SHP77 (cell line): ENCODE measurements at regions not wholly inside any gene's neighbourhood (a gene's known extent, or its start where the extent isn't known, plus 50 kb on each side); places are given as distances from the start of the nearest gene placed in this dataset.
"Not testable (repeated sequence)": the region's sequence is repeated elsewhere in the genome, so short reads cannot be mapped to it uniquely, and the experiment has no call there.

Source experiments
- DNase-seq, 2 experiments: peaks; one replicate each; lab custom pipeline; 2025; lab: John Stamatoyannopoulos, UW

DNA sequence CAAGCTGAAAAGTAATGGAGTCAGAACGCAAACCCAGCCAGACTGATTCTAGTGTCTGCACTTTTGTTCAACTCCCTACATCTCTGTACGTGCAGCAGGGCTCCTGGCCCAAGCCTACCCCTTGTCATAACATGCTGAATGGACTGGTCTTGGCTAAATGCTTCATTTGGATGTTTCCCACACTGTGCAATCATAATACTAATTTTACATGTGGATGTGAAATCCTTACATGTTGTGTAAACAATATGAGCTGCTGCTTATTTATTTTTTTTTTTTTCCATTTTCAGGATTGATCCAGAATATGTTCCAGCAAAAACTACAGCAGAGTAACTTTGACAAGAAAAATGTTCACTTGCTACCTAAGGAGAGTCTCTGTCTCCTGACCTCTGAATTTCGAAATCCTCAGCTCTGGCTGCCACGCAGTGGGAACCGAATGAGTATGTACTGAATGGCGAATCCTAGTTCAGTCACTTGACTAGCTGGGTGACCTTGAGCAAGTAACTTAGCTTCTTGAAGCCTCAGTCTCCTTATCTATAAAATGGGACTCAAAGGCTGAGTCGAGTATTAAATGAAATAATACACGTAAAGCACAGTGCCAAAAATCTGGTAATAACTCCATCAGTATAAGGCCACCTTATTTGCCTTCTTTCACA lies 133.4 kb downstream of the EHF start:
- DNase-seq = no peak

DNA sequence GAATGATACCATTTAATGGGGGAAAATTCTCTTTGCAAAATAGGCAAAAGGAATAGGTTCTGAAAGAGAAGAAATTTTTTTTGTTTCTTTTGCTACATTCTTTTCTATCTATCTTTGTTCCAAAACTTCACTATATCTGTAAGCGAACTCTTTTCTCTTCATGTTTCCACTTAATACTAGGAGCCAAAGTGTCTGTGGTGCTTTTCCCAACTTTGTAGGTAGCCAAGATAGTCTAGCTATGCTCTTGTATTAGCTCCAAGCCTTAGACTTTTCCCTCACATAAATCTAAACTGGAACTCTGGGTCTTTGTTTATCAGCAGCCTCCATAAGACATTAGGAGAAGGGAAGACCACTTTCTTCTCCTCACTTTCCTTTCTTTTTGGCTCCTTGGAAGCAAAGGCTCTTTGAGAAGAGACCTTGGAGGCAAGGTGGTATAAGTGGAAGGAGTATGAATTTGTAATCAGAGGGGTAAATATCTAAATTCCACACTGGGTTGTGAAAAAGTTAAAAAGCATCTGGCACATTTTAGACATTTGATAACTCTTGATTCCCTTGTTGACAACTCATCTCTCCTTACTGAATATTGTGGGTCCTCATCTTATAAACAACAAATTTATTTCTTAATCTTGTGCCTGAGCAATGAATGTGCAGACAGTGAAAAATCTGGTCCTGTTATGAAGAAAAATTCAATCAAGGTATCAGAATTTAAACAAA lies 130.0 kb downstream of the EHF start:
- no peak for DNase-seq

DNA sequence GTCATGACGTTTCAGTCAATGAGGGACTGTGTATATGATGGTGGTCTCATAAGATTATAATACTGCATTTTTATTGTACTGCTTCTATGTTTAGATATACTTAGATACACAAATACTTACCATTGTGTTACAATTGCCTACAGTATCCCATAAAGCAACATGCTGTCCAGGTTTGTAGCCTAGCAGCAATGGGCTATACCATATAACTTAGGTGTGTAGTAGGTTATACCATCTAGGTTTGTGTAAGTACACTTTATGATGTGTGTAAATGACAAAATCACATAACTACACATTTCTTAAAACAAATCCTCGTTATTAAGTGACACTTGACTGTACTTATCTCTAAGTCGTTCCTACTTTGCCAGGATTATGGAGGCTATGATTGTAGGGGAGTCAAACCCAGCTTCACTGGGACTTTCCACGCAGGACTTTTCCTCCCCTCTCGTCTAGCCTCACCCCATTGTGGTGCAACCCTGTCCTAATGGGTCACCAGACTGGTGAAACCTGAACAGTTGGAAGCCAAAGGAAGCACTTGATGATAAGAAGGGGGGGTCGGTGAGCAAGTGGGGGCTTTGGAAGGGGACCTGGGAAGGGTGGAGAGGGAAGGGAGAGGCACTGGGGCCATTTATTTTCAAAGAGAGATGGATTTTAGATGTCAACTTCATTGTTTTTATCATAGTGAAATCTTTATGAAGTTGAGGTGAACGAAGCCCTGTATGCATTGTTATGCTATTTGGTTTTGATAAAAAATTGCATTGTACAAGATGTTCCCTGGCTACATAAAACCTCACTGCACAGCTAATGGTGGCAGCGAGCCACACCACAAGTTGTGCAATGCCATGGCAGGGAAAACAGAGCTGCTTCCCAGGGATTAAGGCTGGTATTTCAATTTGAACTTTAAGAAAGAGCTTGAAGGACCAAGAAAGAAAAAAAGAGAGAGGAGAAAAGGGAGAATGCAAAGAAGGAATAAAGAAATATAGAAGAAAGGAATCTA lies 129.1 kb downstream of the EHF start:
- DNase-seq = no peak

DNA sequence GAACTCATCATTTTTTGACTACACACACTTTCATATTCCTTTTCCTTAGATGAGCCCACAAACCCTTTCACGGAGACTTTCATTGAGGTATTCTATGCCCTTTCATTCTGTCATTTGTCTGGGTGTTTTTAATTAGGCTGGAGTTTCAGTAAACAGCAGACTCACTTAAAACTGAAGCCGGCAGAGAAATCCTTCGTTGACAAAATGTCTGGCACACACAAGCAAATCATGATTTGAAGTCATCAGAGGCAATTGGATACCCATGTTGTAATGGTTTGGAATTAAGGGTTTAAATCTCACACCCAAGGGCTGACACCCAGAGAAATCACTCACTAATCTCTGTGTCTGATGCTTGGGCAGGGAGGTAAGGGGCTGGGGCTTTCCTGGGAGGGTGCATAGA lies 127.1 kb downstream of the EHF start:
- DNase-seq = no peak

DNA sequence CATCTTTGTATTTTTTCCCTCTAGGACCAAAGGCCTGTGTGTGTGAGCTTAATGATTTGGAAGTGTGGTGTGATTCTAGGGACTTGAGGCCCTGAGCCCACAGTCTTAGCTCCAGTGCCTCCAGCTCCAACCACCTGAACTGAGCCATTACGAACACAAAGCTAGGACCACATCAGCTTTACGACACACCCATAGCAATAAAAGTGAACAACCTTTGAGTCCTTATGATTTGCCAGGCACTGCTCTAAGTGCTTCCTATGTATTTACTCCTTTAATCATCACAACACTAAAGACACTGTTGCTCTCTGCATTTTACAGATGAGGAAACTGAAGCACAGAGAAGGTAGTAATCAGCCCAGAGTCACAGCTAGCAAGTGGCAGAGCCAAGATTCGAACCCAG lies 126.4 kb downstream of the EHF start:
- DNase-seq = no peak

DNA sequence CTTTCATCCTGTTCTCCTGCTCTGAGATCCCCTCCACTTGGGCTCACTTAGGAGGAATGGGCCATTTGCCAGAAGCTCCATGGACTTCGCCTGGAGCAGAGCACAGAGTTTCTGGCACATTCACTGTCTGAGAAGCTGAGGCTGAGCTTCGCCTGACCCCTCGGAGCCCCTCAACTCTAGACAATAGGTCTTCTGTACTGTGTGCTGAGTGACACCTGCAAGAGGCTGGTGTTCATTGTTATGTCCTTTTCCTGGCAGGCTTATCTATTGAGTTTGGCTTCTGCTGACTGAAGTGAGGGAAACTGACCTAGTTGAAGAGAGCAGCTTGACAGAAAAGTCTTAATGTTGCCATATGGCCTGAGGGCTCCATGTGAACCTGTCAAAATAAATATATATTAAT lies 124.3 kb downstream of the EHF start:
- DNase-seq = no peak

DNA sequence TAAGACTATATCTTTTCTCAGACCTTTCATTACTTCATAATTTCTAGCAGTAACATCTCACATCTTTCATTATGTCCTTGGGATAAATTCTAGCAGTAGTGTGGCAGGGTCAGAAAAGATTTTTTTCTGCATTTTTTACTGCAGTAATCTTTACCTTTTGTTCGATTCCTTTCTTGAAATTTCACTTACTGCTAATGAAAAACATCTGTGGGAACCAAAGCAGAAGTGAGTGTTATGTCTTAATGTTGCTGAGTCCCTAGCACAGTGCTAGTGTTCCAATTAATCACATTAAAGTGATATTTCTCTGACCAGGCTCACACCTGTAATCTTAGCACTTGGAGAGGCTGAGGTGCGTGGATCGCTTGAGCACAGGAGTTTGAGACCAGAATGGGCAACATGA lies 123.6 kb downstream of the EHF start:
- DNase-seq = no peak

DNA sequence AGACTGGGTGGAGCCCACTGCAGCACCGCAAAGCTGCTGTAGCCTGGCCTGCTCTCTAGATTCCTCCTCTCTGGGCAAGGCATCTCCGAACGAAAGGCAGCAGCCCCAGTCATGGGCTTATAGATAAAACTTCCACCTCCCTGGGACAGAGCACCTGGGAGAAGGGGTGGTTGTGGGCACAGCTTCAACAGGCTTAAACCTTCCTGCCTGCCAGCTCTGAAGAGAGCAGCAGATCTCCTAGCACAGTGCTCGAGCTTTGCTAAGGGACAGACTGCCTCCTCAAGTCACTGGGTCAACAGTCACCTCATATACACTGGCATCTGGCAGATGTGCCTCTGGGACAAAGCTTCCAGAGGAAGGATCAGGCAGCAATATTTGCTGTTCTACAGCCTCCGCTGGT lies 117.3 kb downstream of the EHF start:
- DNase-seq = no peak

DNA sequence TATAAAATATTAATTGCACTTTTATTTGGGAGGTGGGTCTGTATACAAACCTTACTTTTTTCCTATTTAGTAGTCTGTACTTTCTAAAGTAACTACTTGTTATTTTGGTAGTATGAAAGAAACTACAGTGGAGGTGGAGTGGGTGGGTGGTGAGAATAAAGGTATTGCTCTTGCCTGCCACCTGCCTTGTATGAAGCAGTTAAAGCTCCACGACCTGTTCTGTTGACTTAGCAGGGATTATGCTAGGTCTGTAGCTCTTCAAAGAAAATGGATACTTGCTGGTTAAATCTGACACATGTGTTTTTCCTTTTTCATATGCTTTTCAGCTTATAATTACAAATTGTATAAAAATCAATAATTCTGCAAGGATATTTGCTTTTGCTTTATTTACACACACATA lies 111.9 kb downstream of the EHF start:
- DNase-seq = peak in 1 of 2 experiments; percentile 38

DNA sequence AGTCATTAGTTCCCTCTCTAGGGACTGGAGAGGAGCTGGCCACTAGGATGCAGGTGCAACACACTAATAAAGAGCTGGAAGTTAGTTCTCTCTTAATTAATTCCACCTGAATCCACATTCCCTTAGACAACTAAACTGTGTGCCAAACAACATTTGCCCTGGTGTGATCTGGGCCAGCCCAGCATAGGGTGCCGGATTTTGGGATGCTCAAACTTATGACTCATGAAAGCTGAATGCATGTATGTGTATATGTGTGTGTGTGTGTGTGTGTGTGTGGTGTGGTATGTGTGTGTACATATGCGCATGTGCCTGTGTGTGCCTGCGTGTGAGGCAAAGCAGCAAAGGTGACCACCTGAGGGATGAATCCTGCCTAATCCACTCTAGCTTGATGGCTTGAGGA lies 110.7 kb downstream of the EHF start:
- no peak for DNase-seq

DNA sequence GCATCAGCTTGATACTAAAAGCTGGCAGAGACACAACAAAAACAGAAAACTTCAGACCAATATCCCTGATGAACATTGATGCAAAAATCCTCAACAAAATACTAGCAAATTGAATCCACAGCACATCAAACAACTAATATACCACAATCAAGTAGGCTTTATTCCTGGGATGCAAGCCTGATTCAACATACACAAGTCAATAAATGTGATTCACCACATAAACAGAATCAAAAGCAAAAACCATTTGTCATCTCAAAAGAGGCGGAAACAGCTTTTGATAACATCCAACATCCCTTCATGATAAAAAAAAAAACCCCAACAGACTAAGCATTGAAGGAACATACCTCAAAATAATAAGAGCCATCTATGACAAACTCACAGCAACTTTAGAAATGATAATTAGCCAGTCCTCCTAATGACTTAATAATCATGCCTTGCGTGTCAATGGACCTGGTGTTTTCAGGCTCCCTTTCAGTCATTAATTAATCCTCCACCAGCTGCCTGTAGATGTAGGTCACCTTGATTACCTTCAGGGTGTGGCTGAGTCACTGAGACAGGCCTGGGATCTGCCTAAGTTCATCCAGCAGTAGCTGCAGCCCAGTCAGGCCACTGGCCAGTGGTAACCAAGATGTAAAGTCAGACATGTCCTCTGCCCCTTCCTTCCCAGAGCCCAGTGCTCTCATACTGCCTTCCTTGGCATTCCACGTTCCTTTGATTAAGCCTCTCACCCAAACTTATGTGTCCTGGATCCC lies 109.8 kb downstream of the EHF start:
- no peak for DNase-seq

DNA sequence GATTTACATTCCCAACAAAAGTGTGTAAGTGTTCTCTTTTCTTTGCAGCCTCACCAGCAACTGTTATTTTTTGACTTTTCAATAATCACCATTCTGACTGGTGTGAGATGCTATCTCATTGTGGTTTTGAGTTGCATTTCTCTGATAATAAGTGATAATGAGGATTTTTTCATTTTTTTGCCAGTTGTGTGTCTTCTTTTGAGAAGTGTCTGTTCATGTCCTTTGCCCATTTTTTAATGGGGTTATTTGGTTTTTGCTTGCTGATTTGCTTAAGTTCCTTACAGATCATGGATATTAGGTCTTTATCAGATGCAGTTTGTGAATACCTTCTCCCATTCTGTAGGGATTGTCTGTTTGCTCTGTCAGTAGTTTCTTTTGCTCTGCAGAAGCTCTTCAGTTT lies 107.7 kb downstream of the EHF start:
- DNase-seq = no peak

DNA sequence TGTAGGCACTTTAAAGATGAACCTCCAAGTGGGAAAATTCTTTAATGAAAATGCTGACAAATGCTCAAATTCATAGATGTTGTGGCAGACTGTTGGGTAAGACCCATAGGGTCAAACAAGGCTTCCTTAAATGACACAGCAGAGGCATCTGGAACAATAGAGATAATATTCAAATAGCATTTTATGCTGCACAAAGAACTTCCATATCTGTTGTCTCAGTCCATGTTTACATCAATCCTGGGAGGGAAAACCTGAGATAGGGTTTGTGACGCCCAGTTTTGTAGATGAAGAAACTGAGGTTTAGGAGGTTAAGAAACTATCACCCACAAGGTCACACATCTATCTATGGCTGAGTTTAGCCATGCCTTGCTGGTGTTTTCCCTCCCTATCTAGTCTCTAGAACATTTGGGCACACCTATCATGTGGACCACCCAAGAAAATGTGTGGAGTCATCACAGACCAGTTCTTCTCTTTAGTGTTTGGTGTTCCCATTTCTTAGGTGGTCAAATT lies 106.4 kb downstream of the EHF start:
- DNase-seq = no peak

DNA sequence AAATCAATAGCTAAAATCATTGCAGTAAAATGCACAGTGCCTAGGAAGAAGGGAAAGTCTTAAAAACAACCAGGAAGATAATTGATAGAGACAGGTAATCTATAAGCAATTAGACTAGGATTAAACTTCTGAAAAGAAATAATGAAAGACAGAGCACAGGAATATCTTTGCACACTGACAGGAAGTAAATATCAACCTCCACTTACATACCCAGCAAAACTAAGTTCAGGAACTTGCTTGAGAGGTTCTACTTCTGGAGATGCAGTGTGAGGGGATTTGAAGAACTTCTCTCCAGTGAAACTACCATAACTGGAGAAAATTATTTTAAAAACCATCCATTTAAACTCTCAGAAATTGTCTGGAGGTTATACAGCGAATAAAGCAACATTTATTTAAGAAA lies 104.1 kb downstream of the EHF start:
- DNase-seq = no peak

DNA sequence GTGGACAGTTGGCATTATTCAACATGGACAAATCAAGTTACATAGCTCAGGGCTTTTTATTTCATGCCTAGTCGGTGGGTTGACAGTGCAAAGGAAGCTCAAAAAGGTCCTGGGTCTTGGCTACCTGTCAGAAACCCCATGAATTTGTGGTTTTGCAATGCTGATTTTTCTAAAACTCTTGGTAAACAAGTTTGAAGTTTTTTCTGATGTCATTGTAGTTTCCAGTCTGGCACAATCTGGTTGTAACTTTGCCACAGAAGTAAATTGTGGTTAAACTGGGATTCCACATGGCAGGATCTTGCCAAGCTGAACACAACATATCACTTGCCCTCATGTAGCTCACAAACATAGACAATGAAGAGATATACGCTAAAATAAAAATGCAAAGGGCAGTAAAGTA lies 100.8 kb downstream of the EHF start:
- DNase-seq = no peak

DNA sequence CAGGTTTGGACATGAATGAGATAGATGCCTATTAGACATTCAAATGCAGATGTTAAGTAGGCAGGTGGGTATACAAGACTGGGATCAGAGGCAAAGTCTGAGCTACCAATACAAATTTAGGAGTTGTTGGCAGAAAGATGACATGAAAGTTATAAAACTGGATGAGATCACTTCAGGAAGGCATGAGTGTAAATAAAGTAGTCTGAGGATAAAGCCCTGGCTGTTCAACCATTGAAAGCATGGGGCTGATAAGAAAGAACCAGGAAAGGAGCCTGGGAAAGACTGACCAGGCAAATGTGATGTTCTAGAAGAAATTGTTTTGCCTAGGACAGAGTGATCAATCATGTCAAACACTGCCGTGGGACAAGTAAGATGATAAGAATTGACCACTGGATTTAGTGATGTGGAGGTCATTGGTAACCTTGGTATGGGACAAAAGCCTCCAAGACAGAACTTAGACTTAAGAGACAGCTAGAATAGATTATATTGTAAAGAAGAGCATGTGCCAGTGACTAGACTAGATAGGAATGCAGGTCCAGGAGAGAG lies 98.5 kb downstream of the EHF start:
- DNase-seq = no peak

DNA sequence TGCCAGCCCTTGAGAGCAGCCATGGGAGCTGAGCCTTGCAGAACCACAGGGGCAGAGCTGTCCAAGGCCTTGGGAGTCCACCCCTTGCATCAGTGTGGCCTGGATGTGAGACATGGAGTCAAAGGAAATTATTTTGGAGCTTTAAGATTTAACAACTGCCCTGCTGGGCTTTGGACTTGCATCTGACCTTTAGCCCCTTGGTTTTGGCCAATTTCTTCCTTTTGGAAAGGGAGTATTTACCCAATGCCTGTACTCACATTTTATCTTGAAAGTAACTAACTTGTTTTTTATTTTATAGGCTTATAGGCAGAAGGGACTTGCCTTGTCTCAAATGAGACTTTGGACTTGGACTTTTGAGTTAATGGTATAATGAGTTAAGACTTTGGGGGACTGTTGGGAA lies 92.7 kb downstream of the EHF start:
- DNase-seq = not testable (repeated sequence)
